GM23248 (cell line): ENCODE measurements at regions not wholly inside any gene's neighbourhood (a gene's known extent, or its start where the extent isn't known, plus 50 kb on each side); places are given as distances from the start of the nearest gene placed in this dataset.

Experiments used
- DNase-seq: peaks from one replicate; pipeline ENCODE4 v3.0.0-alpha.2; 2015
- H2AFZ ChIP-seq: fragments of 200-600 bp; sonication (generic); 2 replicates; pipeline ENCODE4 v1.6.1; 2016; ENCODE audit warnings: antibody characterized with exemption
- H3F3A ChIP-seq: fragments of 200-600 bp; sonication (generic); 2 replicates; pipeline ENCODE4 v1.6.1; 2016; ENCODE audit warnings: mild to moderate bottlenecking, antibody characterized with exemption, mixed run types; ENCODE audit not compliant: insufficient read depth
- H3K27ac ChIP-seq: fragments of 200-600 bp; sonication (generic); 2 replicates; pipeline ENCODE4 v1.5.1; 2016; ENCODE audit warnings: mild to moderate bottlenecking
- H3K27me3 ChIP-seq: fragments of 200-600 bp; sonication (generic); replicated peaks from 2 replicates; pipeline ENCODE4 v1.6.1; 2016; ENCODE audit warnings: mild to moderate bottlenecking; ENCODE audit not compliant: insufficient read depth
- H3K36me3 ChIP-seq: fragments of 200-600 bp; sonication (generic); 2 replicates; pipeline ENCODE4 v1.6.1; 2016; ENCODE audit warnings: low read depth, mild to moderate bottlenecking
- H3K4me1 ChIP-seq: fragments of 200-600 bp; sonication (generic); 2 replicates; pipeline ENCODE4 v1.6.1; 2016; ENCODE audit warnings: mild to moderate bottlenecking; ENCODE audit not compliant: insufficient read depth
- H3K4me2 ChIP-seq: fragments of 200-600 bp; sonication (generic); one replicate; pipeline ENCODE4 v1.6.1; 2016; ENCODE audit warnings: mild to moderate bottlenecking; ENCODE audit not compliant: unreplicated experiment
- H3K4me3 ChIP-seq: fragments of 200-600 bp; sonication (generic); 2 replicates; pipeline ENCODE4 v1.5.1; 2016; ENCODE audit warnings: mild to moderate bottlenecking
- H3K79me2 ChIP-seq: fragments of 200-600 bp; sonication (generic); 2 replicates; pipeline ENCODE4 v1.6.1; 2016; ENCODE audit warnings: mild to moderate bottlenecking; ENCODE audit not compliant: insufficient read depth
- H3K9ac ChIP-seq: fragments of 200-600 bp; sonication (generic); 2 replicates; pipeline ENCODE4 v1.6.1; 2016; ENCODE audit warnings: mild to moderate bottlenecking
- H3K9me2 ChIP-seq: fragments of 200-600 bp; sonication (generic); 2 replicates; pipeline ENCODE4 v1.6.1; 2016; ENCODE audit warnings: mixed run types, mild to moderate bottlenecking, moderate library complexity; ENCODE audit not compliant: insufficient read depth
- H3K9me3 ChIP-seq: fragments of 200-600 bp; sonication (generic); one replicate; pipeline ENCODE4 v1.6.1; 2017; ENCODE audit warnings: low read depth
- H4K20me1 ChIP-seq: fragments of 200-600 bp; sonication (generic); 2 replicates; pipeline ENCODE4 v1.6.0; 2016; ENCODE audit not compliant: insufficient read depth
- EZH2 ChIP-seq: fragments of 200-600 bp; sonication (generic); IDR thresholded peaks from 2 replicates; pipeline ENCODE4 v1.6.1; 2018; ENCODE audit warnings: antibody characterized with exemption, mild to moderate bottlenecking; ENCODE audit not compliant: insufficient read depth, poor library complexity, severe bottlenecking
- EZH2phosphoT487 ChIP-seq: fragments of 200-600 bp; sonication (generic); IDR thresholded peaks from 2 replicates; pipeline ENCODE4 v1.6.1; 2018; ENCODE audit warnings: antibody characterized with exemption, moderate library complexity, mild to moderate bottlenecking, low read depth; ENCODE audit not compliant: insufficient read depth
- WGBS, 2 experiments: methylation state at CpG; one replicate each; pipeline ENCODE4 v1.1.6; 2015 to 2017; ENCODE audit warnings: low lambda C conversion rate in 2 of 2, low coverage in 1 of 2; ENCODE audit errors: missing lambda C conversion rate in 2 of 2; 5-methylcytosine and 5-hydroxymethylcytosine counted together
- in situ Hi-C: fragments of 300-500 bp; cut with MboI; formaldehyde crosslinking; loops from 2 replicates; pipeline ENCODE4 v1.15.0; 2020

DNA sequence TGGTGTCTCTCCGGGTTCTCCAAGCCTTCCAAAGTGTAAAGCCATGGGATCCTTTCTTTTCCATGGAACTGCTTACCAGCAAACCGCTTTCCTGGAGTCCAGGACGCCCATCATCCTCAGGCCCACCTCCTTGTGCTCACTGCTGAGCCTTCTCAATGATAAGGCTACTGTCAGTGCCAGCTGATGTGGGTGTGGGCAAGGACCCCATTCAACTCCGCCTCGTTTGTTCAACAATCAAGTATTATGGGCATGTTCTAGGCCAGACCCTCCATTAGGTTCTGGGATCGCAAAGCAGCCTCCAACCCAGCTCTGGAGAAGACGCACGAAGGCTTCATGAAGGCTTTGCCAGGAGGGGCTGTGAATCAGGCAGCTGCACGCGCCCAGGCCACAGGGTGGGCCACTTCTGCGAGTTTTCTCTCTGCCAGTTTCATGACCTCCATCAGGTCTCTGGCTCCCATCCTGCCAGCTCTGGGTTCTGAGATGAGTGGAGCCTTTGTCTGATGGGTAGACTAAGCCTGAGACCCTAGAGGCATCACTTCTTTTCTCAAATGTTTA, 177.1 kb downstream of the MRPL14 start:
- Histone ChIP-seq H3K4me3 (no peak overlapping the region), H2AFZ (no peak overlapping the region), H3K27ac (no peak overlapping the region), H3F3A (no peaks in the 10 kb centered on the region), H3K4me1 (0 out of 2 replicates have a peak, but pooled peaks cover 6% of the 10 kb centered on the region), H3K9me2 (no peaks in the 10 kb centered on the region), H4K20me1 (no peaks in the 10 kb centered on the region), H3K9ac (no peak overlapping the region), H3K9me3 (no peaks in the 10 kb centered on the region), H3K4me2 (no peak overlapping the region), H3K79me2 (no peaks in the 10 kb centered on the region), H3K36me3 (no peaks in the 10 kb centered on the region), H3K27me3 (no peaks in the 10 kb centered on the region)
- TF ChIP-seq EZH2phosphoT487: no peak
- no peak for TF ChIP-seq EZH2
- 92 to 96% methylated on average over 11 of the region's 11 CpGs for WGBS, 2 experiments
- no peak for DNase-seq
- in situ Hi-C loops: no loop called here

DNA sequence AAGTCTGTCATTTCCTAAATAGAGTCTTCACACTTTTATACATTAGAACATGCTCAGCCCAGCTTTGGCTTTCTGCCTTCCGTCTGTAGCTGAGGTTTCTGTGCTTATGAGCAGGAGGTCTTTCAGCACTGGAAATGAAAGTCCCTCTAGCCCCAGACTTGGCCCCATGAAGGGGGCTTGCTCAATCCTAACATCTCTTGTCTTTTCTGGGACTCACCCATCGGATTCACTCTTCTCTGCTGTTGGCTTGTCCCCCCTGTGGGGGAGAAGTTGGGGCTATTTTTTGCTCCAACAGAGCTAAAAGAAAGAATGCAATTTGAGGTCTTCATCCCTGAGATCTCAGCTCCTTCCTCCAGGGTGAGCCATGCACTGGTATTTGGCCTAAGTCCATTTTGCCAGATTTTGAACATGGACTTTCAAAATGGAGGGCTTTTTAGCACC, 177.7 kb downstream of the MRPL14 start:
- no peak overlapping the region for H3K4me3 ChIP-seq
- peak; percentile 35 for DNase-seq
- 83 to 98% methylated on average over 2 of the region's 2 CpGs for WGBS, 2 experiments
- no peaks in the 10 kb centered on the region for H4K20me1 ChIP-seq
- no peak overlapping the region for H3K9ac ChIP-seq
- in situ Hi-C loops: no loop called here
- H3K9me3 ChIP-seq: no peaks in the 10 kb centered on the region
- peak overlapping the region; percentile 8; the same call in 1 of the 2 replicates for H2AFZ ChIP-seq
- 0 out of 2 replicates have a peak, but pooled peaks cover 9% of the 10 kb centered on the region for H3K4me1 ChIP-seq
- no peaks in the 10 kb centered on the region for H3K36me3 ChIP-seq
- no peaks in the 10 kb centered on the region for H3F3A ChIP-seq
- H3K27me3 ChIP-seq: no peaks in the 10 kb centered on the region
- no peak overlapping the region for H3K4me2 ChIP-seq
- H3K79me2 ChIP-seq: no peaks in the 10 kb centered on the region
- no peak overlapping the region for H3K27ac ChIP-seq
- H3K9me2 ChIP-seq: no peaks in the 10 kb centered on the region
- no peak for TF ChIP-seq EZH2phosphoT487
- TF ChIP-seq EZH2: no peak

DNA sequence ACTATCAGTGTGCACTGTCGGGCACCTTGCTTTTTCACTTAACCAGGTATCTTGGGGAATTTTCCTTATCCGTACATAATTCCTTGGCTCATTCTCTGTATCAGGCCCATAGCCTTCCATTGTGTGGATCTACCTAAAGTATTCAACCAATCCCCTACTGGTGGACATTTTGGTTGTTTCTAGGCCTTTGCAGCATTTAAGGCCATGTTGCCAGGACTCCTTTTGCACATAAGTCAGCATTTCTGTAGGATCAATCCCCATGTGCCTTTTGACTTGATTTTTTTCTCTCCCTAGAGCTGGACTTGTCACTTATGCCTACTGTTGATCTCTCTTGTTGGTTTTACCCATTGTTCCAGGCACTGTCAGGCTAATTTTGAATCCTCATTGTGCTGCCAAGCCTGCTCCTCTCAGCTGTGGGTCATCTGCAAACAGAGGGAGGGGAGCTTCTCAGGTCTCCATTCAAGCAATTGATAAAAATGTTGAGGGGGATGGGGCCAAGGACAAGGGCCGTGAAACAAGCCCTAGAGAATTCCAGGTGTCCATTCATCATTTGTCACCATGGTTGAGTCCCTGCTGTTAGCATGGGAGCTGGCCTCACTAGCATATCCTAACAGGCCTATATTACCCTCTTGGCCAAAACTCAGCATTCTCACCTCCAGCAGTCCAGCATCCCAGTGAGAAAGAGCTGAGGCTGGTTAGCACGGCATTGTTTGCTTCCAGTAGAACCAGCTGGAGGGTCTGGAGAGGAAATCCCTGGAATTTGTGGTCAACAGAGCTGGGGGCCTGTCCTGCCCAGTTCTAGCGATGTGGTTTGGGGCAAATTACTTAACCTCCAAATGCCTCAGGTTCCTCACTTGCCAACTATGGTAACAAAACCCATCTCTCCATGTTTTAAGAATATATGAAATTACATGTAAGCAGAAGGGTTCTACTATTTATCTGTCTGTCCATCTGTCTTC, 178.4 kb downstream of the MRPL14 start:
- Histone ChIP-seq H3K9me2 (no peaks in the 10 kb centered on the region), H3K79me2 (no peaks in the 10 kb centered on the region), H3K36me3 (no peaks in the 10 kb centered on the region), H3K27ac (no peak overlapping the region), H4K20me1 (no peaks in the 10 kb centered on the region), H2AFZ (no peak overlapping the region), H3K4me2 (no peak overlapping the region), H3K9ac (no peak overlapping the region), H3K4me1 (peaks cover 12% of the 10 kb centered on the region; the same call in 1 of the 2 replicates), H3K27me3 (no peaks in the 10 kb centered on the region), H3K9me3 (no peaks in the 10 kb centered on the region), H3F3A (no peaks in the 10 kb centered on the region), H3K4me3 (no peak overlapping the region)
- 86 to 87% methylated on average over 5 of the region's 5 CpGs for WGBS, 2 experiments
- no peak for DNase-seq
- TF ChIP-seq EZH2: no peak
- in situ Hi-C loops: no loop called here

DNA sequence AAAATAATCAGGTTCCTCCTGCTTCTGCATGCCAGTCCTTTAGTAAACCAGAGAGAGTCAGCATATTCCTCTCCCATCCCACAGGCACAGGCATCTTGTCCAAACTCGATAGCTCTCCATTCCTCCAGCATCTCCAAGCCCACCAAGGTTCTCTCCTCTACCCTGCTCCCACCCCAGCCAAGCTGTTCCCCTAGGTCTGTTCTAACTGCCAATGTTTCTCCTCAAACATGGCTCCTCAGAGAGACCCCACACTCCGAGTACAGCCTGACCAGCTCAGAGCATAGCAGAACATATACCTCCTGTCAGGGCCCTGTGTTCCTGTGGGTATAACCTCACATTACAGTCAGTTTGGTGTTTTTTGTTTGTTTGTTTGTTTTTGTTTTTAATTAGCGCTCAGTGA, 177.8 kb downstream of the VEGFA start:
- no peak overlapping the region for H2AFZ ChIP-seq
- H3K36me3 ChIP-seq: no peaks in the 10 kb centered on the region
- no peak overlapping the region for H3K9ac ChIP-seq
- no peaks in the 10 kb centered on the region for H3K27me3 ChIP-seq
- no peaks in the 10 kb centered on the region for H3K79me2 ChIP-seq
- H3K4me2 ChIP-seq: no peak overlapping the region
- no peak overlapping the region for H3K27ac ChIP-seq
- peaks cover 12% of the 10 kb centered on the region; the same call in 1 of the 2 replicates for H3K4me1 ChIP-seq
- WGBS, 2 experiments: 78 to 84% methylated on average over 3 of the region's 3 CpGs
- H3K9me3 ChIP-seq: no peaks in the 10 kb centered on the region
- no peak for TF ChIP-seq EZH2
- no peak for TF ChIP-seq EZH2phosphoT487
- H3K4me3 ChIP-seq: no peak overlapping the region
- DNase-seq: no peak
- no peaks in the 10 kb centered on the region for H4K20me1 ChIP-seq
- H3F3A ChIP-seq: no peaks in the 10 kb centered on the region
- in situ Hi-C loops: no loop called here
- no peaks in the 10 kb centered on the region for H3K9me2 ChIP-seq
